Tibial nerve (tissue), 3 donors: ENCODE measurements at regions not wholly inside any gene's neighbourhood (a gene's known extent, or its start where the extent isn't known, plus 50 kb on each side); places are given as distances from the start of the nearest gene placed in this dataset.
"Not testable (repeated sequence)": the region's sequence is repeated elsewhere in the genome, so short reads cannot be mapped to it uniquely, and the experiment has no call there.

Experiments
- CTCF ChIP-seq, 5 experiments: fragments of 200-600 bp in 3 of 5; fragments of 450-650 bp in 2 of 5; sonication (generic) in 3 of 5; IDR thresholded peaks; one replicate each; pipeline ENCODE4 v1.5.1; 2016 to 2019; ENCODE audit warnings: antibody characterized with exemption in 5 of 5, mild to moderate bottlenecking in 3 of 5, moderate library complexity in 2 of 5
- POLR2A ChIP-seq, 2 donors: fragments of 450-650 bp; IDR thresholded peaks; one replicate each; pipeline ENCODE4 v1.6.1; 2017; ENCODE audit warnings: antibody characterized with exemption in 2 of 2, mild to moderate bottlenecking in 2 of 2, moderate library complexity in 2 of 2

DNA sequence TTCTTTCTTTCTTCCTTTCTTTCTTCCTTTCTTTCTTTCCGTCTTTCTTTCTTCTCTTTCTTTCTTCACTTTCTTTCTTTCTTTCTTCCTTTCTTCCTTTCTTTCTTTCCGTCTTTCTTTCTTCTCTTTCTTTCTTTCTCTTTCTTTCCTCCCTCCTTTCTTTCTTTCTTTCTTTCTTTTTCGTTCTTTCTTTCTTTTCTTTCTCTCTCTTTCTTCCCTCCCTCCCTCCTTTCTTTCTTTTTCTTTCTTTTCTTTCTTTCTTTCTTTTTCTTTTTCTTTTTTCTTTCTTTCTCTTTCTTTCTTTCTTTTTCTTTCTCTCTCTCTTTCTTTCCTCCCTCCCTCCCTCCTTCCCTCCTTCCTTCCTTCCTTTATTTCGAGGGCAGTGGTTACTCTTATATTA lies 667.3 kb upstream of the PRMT6 start:
- not testable (repeated sequence) for TF ChIP-seq CTCF, POLR2A (IDR thresholded peaks at IDR 0.05)
